ENCODE measurements at regions not wholly inside any gene's neighbourhood (a gene's known extent, or its start where the extent isn't known, plus 50 kb on each side); places are given as distances from the start of the nearest gene placed in this dataset.
"Not testable (repeated sequence)": the region's sequence is repeated elsewhere in the genome, so short reads cannot be mapped to it uniquely, and the experiment has no call there.

GRCh38 chr1:144066071-144066813 lies 94.5 kb upstream of the FAM72C start:
- not testable (repeated sequence) for H3K4me3 Mint-ChIP-seq (ENCODE audit: unreplicated experiment)

GRCh38 chr1:144065299-144066060 lies 93.7 kb upstream of the FAM72C start:
- H3K36me3 Mint-ChIP-seq (ENCODE audit: low read depth, unreplicated experiment); H3K27ac Mint-ChIP-seq (ENCODE audit: unreplicated experiment); DNase-seq (ENCODE audit: low spot score); H3K4me1 Mint-ChIP-seq (ENCODE audit: unreplicated experiment); H3K9me3 Mint-ChIP-seq (ENCODE audit: unreplicated experiment); H3K27me3 Mint-ChIP-seq (ENCODE audit: unreplicated experiment); H3K4me3 Mint-ChIP-seq (ENCODE audit: unreplicated experiment): not testable (repeated sequence)

More at GRCh38 chr1:144066071-144066813, 94.5 kb upstream of the FAM72C start:
- not testable (repeated sequence) for H3K27me3 Mint-ChIP-seq (ENCODE audit: unreplicated experiment); H3K36me3 Mint-ChIP-seq (ENCODE audit: low read depth, unreplicated experiment); DNase-seq (ENCODE audit: low spot score); H3K4me1 Mint-ChIP-seq (ENCODE audit: unreplicated experiment); H3K9me3 Mint-ChIP-seq (ENCODE audit: unreplicated experiment); H3K27ac Mint-ChIP-seq (ENCODE audit: unreplicated experiment)

- H3K27ac Mint-ChIP-seq (ENCODE audit: unreplicated experiment); H3K27me3 Mint-ChIP-seq (ENCODE audit: unreplicated experiment); H3K4me3 Mint-ChIP-seq (ENCODE audit: unreplicated experiment); H3K36me3 Mint-ChIP-seq (ENCODE audit: low read depth, unreplicated experiment); H3K4me1 Mint-ChIP-seq (ENCODE audit: unreplicated experiment); DNase-seq (ENCODE audit: low spot score); H3K9me3 Mint-ChIP-seq (ENCODE audit: unreplicated experiment): not testable (repeated sequence)
These were observed 77.6 kb upstream of the FAM72C start for GRCh38 chr1:144049365-144049764.

GRCh38 chr1:144046645-144047044 lies 74.9 kb upstream of the FAM72C start:
- H3K27ac Mint-ChIP-seq (ENCODE audit: unreplicated experiment); H3K36me3 Mint-ChIP-seq (ENCODE audit: low read depth, unreplicated experiment); H3K4me1 Mint-ChIP-seq (ENCODE audit: unreplicated experiment); DNase-seq (ENCODE audit: low spot score); H3K4me3 Mint-ChIP-seq (ENCODE audit: unreplicated experiment); H3K9me3 Mint-ChIP-seq (ENCODE audit: unreplicated experiment); H3K27me3 Mint-ChIP-seq (ENCODE audit: unreplicated experiment): not testable (repeated sequence)

- H3K36me3 Mint-ChIP-seq (ENCODE audit: low read depth, unreplicated experiment); H3K9me3 Mint-ChIP-seq (ENCODE audit: unreplicated experiment); H3K4me1 Mint-ChIP-seq (ENCODE audit: unreplicated experiment); H3K27me3 Mint-ChIP-seq (ENCODE audit: unreplicated experiment); H3K4me3 Mint-ChIP-seq (ENCODE audit: unreplicated experiment); H3K27ac Mint-ChIP-seq (ENCODE audit: unreplicated experiment); DNase-seq (ENCODE audit: low spot score): not testable (repeated sequence)
These were observed 74.2 kb upstream of the FAM72C start for GRCh38 chr1:144045751-144046546.

GRCh38 chr1:144042251-144042650 lies 70.5 kb upstream of the FAM72C start:
- H3K27ac Mint-ChIP-seq (ENCODE audit: unreplicated experiment); H3K36me3 Mint-ChIP-seq (ENCODE audit: low read depth, unreplicated experiment); H3K27me3 Mint-ChIP-seq (ENCODE audit: unreplicated experiment); H3K4me3 Mint-ChIP-seq (ENCODE audit: unreplicated experiment); H3K4me1 Mint-ChIP-seq (ENCODE audit: unreplicated experiment); H3K9me3 Mint-ChIP-seq (ENCODE audit: unreplicated experiment); DNase-seq (ENCODE audit: low spot score): not testable (repeated sequence)

- not testable (repeated sequence) for H3K27ac Mint-ChIP-seq (ENCODE audit: unreplicated experiment); H3K27me3 Mint-ChIP-seq (ENCODE audit: unreplicated experiment); DNase-seq (ENCODE audit: low spot score); H3K36me3 Mint-ChIP-seq (ENCODE audit: low read depth, unreplicated experiment); H3K4me1 Mint-ChIP-seq (ENCODE audit: unreplicated experiment); H3K4me3 Mint-ChIP-seq (ENCODE audit: unreplicated experiment); H3K9me3 Mint-ChIP-seq (ENCODE audit: unreplicated experiment)
These were observed 68.5 kb upstream of the FAM72C start for GRCh38 chr1:144040293-144040692.

GRCh38 chr1:144034045-144034444 lies 62.3 kb upstream of the FAM72C start:
- not testable (repeated sequence) for H3K9me3 Mint-ChIP-seq (ENCODE audit: unreplicated experiment); H3K4me1 Mint-ChIP-seq (ENCODE audit: unreplicated experiment); H3K36me3 Mint-ChIP-seq (ENCODE audit: low read depth, unreplicated experiment); H3K27ac Mint-ChIP-seq (ENCODE audit: unreplicated experiment); H3K27me3 Mint-ChIP-seq (ENCODE audit: unreplicated experiment); DNase-seq (ENCODE audit: low spot score); H3K4me3 Mint-ChIP-seq (ENCODE audit: unreplicated experiment)

- not testable (repeated sequence) for DNase-seq (ENCODE audit: low spot score); H3K27ac Mint-ChIP-seq (ENCODE audit: unreplicated experiment)
These were observed 59.8 kb upstream of the FAM72C start for GRCh38 chr1:144031550-144031949.

GRCh38 chr1:144026022-144026421 lies 54.2 kb upstream of the FAM72C start:
- not testable (repeated sequence) for H3K27ac Mint-ChIP-seq (ENCODE audit: unreplicated experiment); H3K27me3 Mint-ChIP-seq (ENCODE audit: unreplicated experiment); H3K4me1 Mint-ChIP-seq (ENCODE audit: unreplicated experiment); H3K36me3 Mint-ChIP-seq (ENCODE audit: low read depth, unreplicated experiment); H3K9me3 Mint-ChIP-seq (ENCODE audit: unreplicated experiment); DNase-seq (ENCODE audit: low spot score); H3K4me3 Mint-ChIP-seq (ENCODE audit: unreplicated experiment)

More at GRCh38 chr1:144031550-144031949, 59.8 kb upstream of the FAM72C start:
- H3K27me3 Mint-ChIP-seq (ENCODE audit: unreplicated experiment); H3K4me3 Mint-ChIP-seq (ENCODE audit: unreplicated experiment); H3K9me3 Mint-ChIP-seq (ENCODE audit: unreplicated experiment); H3K4me1 Mint-ChIP-seq (ENCODE audit: unreplicated experiment); H3K36me3 Mint-ChIP-seq (ENCODE audit: low read depth, unreplicated experiment): not testable (repeated sequence)

GRCh38 chr1:144021690-144022384 lies 50.1 kb upstream of the FAM72C start:
- H3K9me3 Mint-ChIP-seq (ENCODE audit: unreplicated experiment); H3K27ac Mint-ChIP-seq (ENCODE audit: unreplicated experiment); H3K36me3 Mint-ChIP-seq (ENCODE audit: low read depth, unreplicated experiment); H3K4me3 Mint-ChIP-seq (ENCODE audit: unreplicated experiment); H3K27me3 Mint-ChIP-seq (ENCODE audit: unreplicated experiment); H3K4me1 Mint-ChIP-seq (ENCODE audit: unreplicated experiment); DNase-seq (ENCODE audit: low spot score): not testable (repeated sequence)

Measured in endothelial cell (in vitro differentiated cells).